ENCODE measurements at regions not wholly inside any gene's neighbourhood (a gene's known extent, or its start where the extent isn't known, plus 50 kb on each side); places are given as distances from the start of the nearest gene placed in this dataset.

DNA sequence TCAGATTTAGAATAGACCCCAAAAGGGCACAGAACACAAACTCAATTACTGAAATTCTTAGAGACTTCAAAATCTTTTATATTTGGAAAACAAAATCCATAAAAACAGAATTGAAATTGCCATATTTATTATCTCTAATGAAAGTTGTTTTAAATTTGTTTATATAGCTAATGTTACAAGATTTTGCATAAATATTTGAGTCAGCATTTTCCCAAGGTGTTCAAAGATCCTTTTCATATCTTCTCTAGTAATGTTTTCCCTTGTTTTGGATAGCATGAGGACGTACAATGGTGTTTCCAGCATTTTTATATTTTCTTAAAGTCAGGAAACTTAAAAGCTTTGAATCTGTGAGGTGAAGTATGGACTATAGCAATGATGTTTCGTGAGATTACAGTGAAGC, 235.2 kb upstream of the EPHA7 start:
- TF ChIP-seq, protein P1, sequence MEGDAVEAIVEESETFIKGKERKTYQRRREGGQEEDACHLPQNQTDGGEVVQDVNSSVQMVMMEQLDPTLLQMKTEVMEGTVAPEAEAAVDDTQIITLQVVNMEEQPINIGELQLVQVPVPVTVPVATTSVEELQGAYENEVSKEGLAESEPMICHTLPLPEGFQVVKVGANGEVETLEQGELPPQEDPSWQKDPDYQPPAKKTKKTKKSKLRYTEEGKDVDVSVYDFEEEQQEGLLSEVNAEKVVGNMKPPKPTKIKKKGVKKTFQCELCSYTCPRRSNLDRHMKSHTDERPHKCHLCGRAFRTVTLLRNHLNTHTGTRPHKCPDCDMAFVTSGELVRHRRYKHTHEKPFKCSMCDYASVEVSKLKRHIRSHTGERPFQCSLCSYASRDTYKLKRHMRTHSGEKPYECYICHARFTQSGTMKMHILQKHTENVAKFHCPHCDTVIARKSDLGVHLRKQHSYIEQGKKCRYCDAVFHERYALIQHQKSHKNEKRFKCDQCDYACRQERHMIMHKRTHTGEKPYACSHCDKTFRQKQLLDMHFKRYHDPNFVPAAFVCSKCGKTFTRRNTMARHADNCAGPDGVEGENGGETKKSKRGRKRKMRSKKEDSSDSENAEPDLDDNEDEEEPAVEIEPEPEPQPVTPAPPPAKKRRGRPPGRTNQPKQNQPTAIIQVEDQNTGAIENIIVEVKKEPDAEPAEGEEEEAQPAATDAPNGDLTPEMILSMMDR (IDR thresholded peaks at IDR 0.05) = no peak
- no peak for TF ChIP-seq POLR2AphosphoS5 (IDR thresholded peaks at IDR 0.05; ENCODE audit: low read depth, low read length)
- TF ChIP-seq, protein P2, sequence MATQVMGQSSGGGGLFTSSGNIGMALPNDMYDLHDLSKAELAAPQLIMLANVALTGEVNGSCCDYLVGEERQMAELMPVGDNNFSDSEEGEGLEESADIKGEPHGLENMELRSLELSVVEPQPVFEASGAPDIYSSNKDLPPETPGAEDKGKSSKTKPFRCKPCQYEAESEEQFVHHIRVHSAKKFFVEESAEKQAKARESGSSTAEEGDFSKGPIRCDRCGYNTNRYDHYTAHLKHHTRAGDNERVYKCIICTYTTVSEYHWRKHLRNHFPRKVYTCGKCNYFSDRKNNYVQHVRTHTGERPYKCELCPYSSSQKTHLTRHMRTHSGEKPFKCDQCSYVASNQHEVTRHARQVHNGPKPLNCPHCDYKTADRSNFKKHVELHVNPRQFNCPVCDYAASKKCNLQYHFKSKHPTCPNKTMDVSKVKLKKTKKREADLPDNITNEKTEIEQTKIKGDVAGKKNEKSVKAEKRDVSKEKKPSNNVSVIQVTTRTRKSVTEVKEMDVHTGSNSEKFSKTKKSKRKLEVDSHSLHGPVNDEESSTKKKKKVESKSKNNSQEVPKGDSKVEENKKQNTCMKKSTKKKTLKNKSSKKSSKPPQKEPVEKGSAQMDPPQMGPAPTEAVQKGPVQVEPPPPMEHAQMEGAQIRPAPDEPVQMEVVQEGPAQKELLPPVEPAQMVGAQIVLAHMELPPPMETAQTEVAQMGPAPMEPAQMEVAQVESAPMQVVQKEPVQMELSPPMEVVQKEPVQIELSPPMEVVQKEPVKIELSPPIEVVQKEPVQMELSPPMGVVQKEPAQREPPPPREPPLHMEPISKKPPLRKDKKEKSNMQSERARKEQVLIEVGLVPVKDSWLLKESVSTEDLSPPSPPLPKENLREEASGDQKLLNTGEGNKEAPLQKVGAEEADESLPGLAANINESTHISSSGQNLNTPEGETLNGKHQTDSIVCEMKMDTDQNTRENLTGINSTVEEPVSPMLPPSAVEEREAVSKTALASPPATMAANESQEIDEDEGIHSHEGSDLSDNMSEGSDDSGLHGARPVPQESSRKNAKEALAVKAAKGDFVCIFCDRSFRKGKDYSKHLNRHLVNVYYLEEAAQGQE (IDR thresholded peaks at IDR 0.05; ENCODE audit: insufficient read depth in 1 of 2, low read depth in 2 of 2, low read length in 1 of 2) = no peak
- no peak for TF ChIP-seq SIN3A (IDR thresholded peaks at IDR 0.05; ENCODE audit: borderline replicate concordance, insufficient read depth, low read depth, low read length)
